ENCODE measurements at regions not wholly inside any gene's neighbourhood (a gene's known extent, or its start where the extent isn't known, plus 50 kb on each side); places are given as distances from the start of the nearest gene placed in this dataset.

GRCh38 chr16:9522614-9523013 is 431.2 kb downstream of the HAPSTR1 start (continued):
- TF ChIP-seq ETV6 (CRISPR knock-in tag; IDR thresholded peaks at IDR 0.05): no peak
- TF ChIP-seq FOXK1 (CRISPR knock-in tag; IDR thresholded peaks at IDR 0.05): no peak
- no peak for TF ChIP-seq USF2 (CRISPR knock-in tag; IDR thresholded peaks at IDR 0.05)
- TF ChIP-seq ZNF423 (CRISPR knock-in tag; IDR thresholded peaks at IDR 0.05): no peak
- TF ChIP-seq TCF7 (CRISPR knock-in tag; IDR thresholded peaks at IDR 0.05; ENCODE audit: low read depth): no peak
- TF ChIP-seq HMGA2 (CRISPR knock-in tag; IDR thresholded peaks at IDR 0.05): no peak

GRCh38 chr16:9523994-9524393 is 432.6 kb downstream of the HAPSTR1 start:
- Mint-ChIP-seq H3K4me3 (no peak overlapping the region), H3K9me3 (no peaks in the 10 kb centered on the region), H3K27me3 (ENCODE audit: low read depth) (peaks cover 26% of the 10 kb centered on the region), H3K36me3 (no peaks in the 10 kb centered on the region), H3K27ac (no peak overlapping the region), H3K4me1 (peaks cover 65% of the 10 kb centered on the region)
- no peak for ATAC-seq
- no peak for DNase-seq (ENCODE audit: low spot score)
- POLR2A ChIA-PET: no interaction called here
- CTCF ChIA-PET: interaction anchor here (0.7 kb wide), 1 partner anchor 69 kb away, joined by 3 read pairs; no protein-coding TSS in a partner anchor
- TF ChIP-seq ZNF671 (CRISPR knock-in tag; IDR thresholded peaks at IDR 0.05): no peak
- no peak for TF ChIP-seq PRRX2 (CRISPR knock-in tag; IDR thresholded peaks at IDR 0.05)
- no peak for TF ChIP-seq SP1 (CRISPR knock-in tag; conservative IDR thresholded peaks at IDR 0.05)
- TF ChIP-seq, protein P1, sequence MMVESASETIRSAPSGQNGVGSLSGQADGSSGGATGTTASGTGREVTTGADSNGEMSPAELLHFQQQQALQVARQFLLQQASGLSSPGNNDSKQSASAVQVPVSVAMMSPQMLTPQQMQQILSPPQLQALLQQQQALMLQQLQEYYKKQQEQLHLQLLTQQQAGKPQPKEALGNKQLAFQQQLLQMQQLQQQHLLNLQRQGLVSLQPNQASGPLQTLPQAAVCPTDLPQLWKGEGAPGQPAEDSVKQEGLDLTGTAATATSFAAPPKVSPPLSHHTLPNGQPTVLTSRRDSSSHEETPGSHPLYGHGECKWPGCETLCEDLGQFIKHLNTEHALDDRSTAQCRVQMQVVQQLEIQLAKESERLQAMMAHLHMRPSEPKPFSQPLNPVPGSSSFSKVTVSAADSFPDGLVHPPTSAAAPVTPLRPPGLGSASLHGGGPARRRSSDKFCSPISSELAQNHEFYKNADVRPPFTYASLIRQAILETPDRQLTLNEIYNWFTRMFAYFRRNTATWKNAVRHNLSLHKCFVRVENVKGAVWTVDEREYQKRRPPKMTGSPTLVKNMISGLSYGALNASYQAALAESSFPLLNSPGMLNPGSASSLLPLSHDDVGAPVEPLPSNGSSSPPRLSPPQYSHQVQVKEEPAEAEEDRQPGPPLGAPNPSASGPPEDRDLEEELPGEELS (CRISPR knock-in tag; IDR thresholded peaks at IDR 0.05): no peak
- no peak for TF ChIP-seq ZNF396 (CRISPR knock-in tag; IDR thresholded peaks at IDR 0.05; ENCODE audit: borderline replicate concordance)
- TF ChIP-seq, protein P2, sequence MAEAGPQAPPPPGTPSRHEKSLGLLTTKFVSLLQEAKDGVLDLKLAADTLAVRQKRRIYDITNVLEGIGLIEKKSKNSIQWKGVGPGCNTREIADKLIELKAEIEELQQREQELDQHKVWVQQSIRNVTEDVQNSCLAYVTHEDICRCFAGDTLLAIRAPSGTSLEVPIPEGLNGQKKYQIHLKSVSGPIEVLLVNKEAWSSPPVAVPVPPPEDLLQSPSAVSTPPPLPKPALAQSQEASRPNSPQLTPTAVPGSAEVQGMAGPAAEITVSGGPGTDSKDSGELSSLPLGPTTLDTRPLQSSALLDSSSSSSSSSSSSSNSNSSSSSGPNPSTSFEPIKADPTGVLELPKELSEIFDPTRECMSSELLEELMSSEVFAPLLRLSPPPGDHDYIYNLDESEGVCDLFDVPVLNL (CRISPR knock-in tag; IDR thresholded peaks at IDR 0.05; ENCODE audit: borderline replicate concordance, low read depth): no peak
- no peak for TF ChIP-seq USF2 (CRISPR knock-in tag; IDR thresholded peaks at IDR 0.05)
- TF ChIP-seq PREB (CRISPR knock-in tag; IDR thresholded peaks at IDR 0.05; ENCODE audit: borderline replicate concordance): no peak
- TF ChIP-seq NR1H2 (CRISPR knock-in tag; IDR thresholded peaks at IDR 0.05): no peak
- TF ChIP-seq CBFB (CRISPR knock-in tag; IDR thresholded peaks at IDR 0.05; ENCODE audit: low read depth): no peak
- no peak for TF ChIP-seq NFE2L1 (CRISPR knock-in tag; IDR thresholded peaks at IDR 0.05)

GRCh38 chr16:9525037-9525436 is 433.6 kb downstream of the HAPSTR1 start:
- no peak for ATAC-seq
- TF ChIP-seq IRF2 (CRISPR knock-in tag; IDR thresholded peaks at IDR 0.05; ENCODE audit: borderline replicate concordance, low read depth): no peak
- no peak for TF ChIP-seq KAT7 (CRISPR knock-in tag; IDR thresholded peaks at IDR 0.05; ENCODE audit: borderline replicate concordance)
- TF ChIP-seq ZNF281 (CRISPR knock-in tag; IDR thresholded peaks at IDR 0.05): no peak
- no peak for TF ChIP-seq FOXP1 (CRISPR knock-in tag; IDR thresholded peaks at IDR 0.05; ENCODE audit: borderline replicate concordance)
- Mint-ChIP-seq H3K4me3 (no peak overlapping the region), H3K9me3 (no peaks in the 10 kb centered on the region), H3K36me3 (no peaks in the 10 kb centered on the region), H3K27ac (no peak overlapping the region), H3K4me1 (peaks cover 72% of the 10 kb centered on the region), H3K27me3 (ENCODE audit: low read depth) (peaks cover 31% of the 10 kb centered on the region)
- no peak for DNase-seq (ENCODE audit: low spot score)
- CTCF ChIA-PET: no interaction called here
- POLR2A ChIA-PET: no interaction called here

All from WTC11 (cell line).